GM12878 (cell line): ENCODE measurements at regions not wholly inside any gene's neighbourhood (a gene's known extent, or its start where the extent isn't known, plus 50 kb on each side); places are given as distances from the start of the nearest gene placed in this dataset.
A peak's percentile ranks its signal among the peaks of the same experiment; 100 is the strongest.
"Not testable (repeated sequence)": the region's sequence is repeated elsewhere in the genome, so short reads cannot be mapped to it uniquely, and the experiment has no call there.

ENCODE experiments used
- ATAC-seq: fragments of 200-7000 bp; cut with Tn5 transposase; 3 replicates; pipeline ENCODE4 v1.9.1; 2020; ENCODE audit warnings: mild to moderate bottlenecking, moderate library complexity
- BruUV-seq: library from RNA; stranded (reverse); fragments of 400-500 nt; replicated peaks from 2 replicates; lab custom pipeline; 2021; lab: Mats Ljungman, UMichigan
- CTCF ChIA-PET: fragments of 300-600 bp; sonication (Branson Sonifier 250); formaldehyde crosslinking; extraction: SDS; loops from one replicate; lab custom pipeline; 2021; ENCODE audit warnings: inconsistent platforms; lab: Yijun Ruan, JAX
- POLR2A ChIA-PET: fragments of 350-600 bp; formaldehyde crosslinking; extraction: SDS; loops from one replicate; lab custom pipeline; 2021; ENCODE audit warnings: inconsistent platforms; lab: Charles Lee
- RAD21 ChIA-PET: fragments of 300-600 bp; sonication (Branson Sonifier 250); formaldehyde crosslinking; loops from one replicate; lab custom pipeline; 2023; ENCODE audit warnings: antibody characterized with exemption; ENCODE audit not compliant: unreplicated experiment; lab: Charles Lee
- SMC1A ChIA-PET: fragments of 300-600 bp; sonication (Branson Sonifier 250); formaldehyde crosslinking; loops from one replicate; lab custom pipeline; 2023; ENCODE audit not compliant: unreplicated experiment, uncharacterized antibody; lab: Charles Lee
- DNase-seq: peaks from one replicate; pipeline ENCODE4 v3.0.0-alpha.2; 2011; ENCODE audit warnings: low read depth, low spot score
- FAIRE-seq: peaks from 3 replicates; lab custom pipeline; 2011; peaks lifted over from hg19 to GRCh38; lab: Jason Lieb, UNC
- H2AFZ ChIP-seq: 2 replicates; pipeline ENCODE4 v1.6.0; 2011; ENCODE audit warnings: low read depth, low read length, control low read depth; ENCODE audit not compliant: control insufficient read depth
- H3K27ac ChIP-seq: 2 replicates; pipeline ENCODE4 v1.5.1; 2011; ENCODE audit warnings: control low read depth; ENCODE audit not compliant: control insufficient read depth, insufficient read depth
- H3K27me3 ChIP-seq, 2 experiments: replicated peaks in 1 of 2; 2 replicates each; pipeline versions ENCODE4 v1.6.0 to v1.6.1; 2011; ENCODE audit warnings: low read length in 1 of 2; ENCODE audit not compliant: control insufficient read depth in 2 of 2, insufficient read depth in 2 of 2
- H3K36me3 ChIP-seq, 2 experiments: 2 replicates each; pipeline ENCODE4 v1.5.1; 2011; ENCODE audit warnings: low read length in 1 of 2; ENCODE audit not compliant: control insufficient read depth in 2 of 2, insufficient read depth in 2 of 2
- H3K4me1 ChIP-seq: 2 replicates; pipeline ENCODE4 v1.6.1; 2011; ENCODE audit warnings: mild to moderate bottlenecking, low read length, moderate library complexity, mixed read lengths; ENCODE audit not compliant: control insufficient read depth, insufficient read depth
- H3K4me2 ChIP-seq: 2 replicates; pipeline ENCODE4 v1.6.0; 2011; ENCODE audit warnings: control low read depth; ENCODE audit not compliant: control insufficient read depth, insufficient read depth
- H3K4me3 ChIP-seq: fragments of 200-600 bp; sonication (generic); 2 replicates; pipeline ENCODE4 v1.5.1; 2016
- H3K79me2 ChIP-seq: 2 replicates; pipeline ENCODE4 v1.6.0; 2011; ENCODE audit warnings: low read length; ENCODE audit not compliant: control insufficient read depth, insufficient read depth
- H3K9ac ChIP-seq: 2 replicates; pipeline ENCODE4 v1.8.0; 2011; ENCODE audit warnings: low read length, control low read depth, mixed read lengths; ENCODE audit not compliant: control insufficient read depth, insufficient read depth
- H3K9me3 ChIP-seq: replicated peaks from 3 replicates; pipeline ENCODE4 v1.5.1; 2011; ENCODE audit warnings: mild to moderate bottlenecking, low read length; ENCODE audit not compliant: control insufficient read depth, insufficient read depth
- H4K20me1 ChIP-seq: 2 replicates; pipeline ENCODE4 v1.6.0; 2011; ENCODE audit not compliant: control insufficient read depth, insufficient read depth
- SMARCA5 ChIP-seq: fragments of 450-650 bp; IDR thresholded peaks from 2 replicates; pipeline ENCODE4 v1.6.1; 2017; ENCODE audit warnings: mild to moderate bottlenecking
- WGBS: methylation state at CpG from one replicate; pipeline ENCODE4 v1.1.6; 2016; ENCODE audit warnings: low lambda C conversion rate; ENCODE audit not compliant: insufficient replicate concordance, insufficient coverage; ENCODE audit errors: missing lambda C conversion rate; 5-methylcytosine and 5-hydroxymethylcytosine counted together
- in situ Hi-C: fragments of 300-500 bp; cut with MboI; formaldehyde crosslinking; loops from 9 replicates; pipeline ENCODE4 v1.14.3; 2018; ENCODE audit warnings: mixed read lengths
- intact Hi-C: fragments of 100-400 bp; cut with micrococcal nuclease; formaldehyde crosslinking; loops from one replicate; pipeline ENCODE4 v1.14.2; 2022; ENCODE audit not compliant: unreplicated experiment

DNA sequence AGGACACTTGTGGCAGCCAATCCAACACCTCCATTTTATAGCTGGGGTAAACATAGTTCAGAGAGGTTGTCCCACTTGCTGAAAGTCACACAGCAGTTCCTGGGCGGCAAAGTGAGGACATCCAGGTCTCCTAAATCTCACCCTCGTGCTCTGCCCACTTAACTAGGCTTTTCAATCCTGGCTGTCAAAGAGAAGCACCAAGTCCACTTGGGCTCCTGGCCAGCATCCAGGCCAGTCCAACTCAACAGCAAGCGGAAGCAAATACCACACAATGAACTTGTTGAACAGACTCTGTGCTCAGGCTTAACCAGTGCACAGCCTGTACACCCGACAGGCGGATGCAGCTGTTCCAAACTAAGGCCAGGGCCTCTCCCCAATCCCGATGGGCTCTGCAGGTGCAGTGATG lies 60.4 kb upstream of the SPN start:
- CTCF ChIA-PET, H3K27ac ChIP-seq, H2AFZ ChIP-seq, H3K4me3 ChIP-seq, DNase-seq, intact Hi-C loops, H3K9ac ChIP-seq, H3K36me3 ChIP-seq, POLR2A ChIA-PET, H3K27me3 ChIP-seq, H3K9me3 ChIP-seq, H4K20me1 ChIP-seq, FAIRE-seq, H3K4me2 ChIP-seq, SMC1A ChIA-PET, BruUV-seq, ATAC-seq, RAD21 ChIA-PET: not testable (repeated sequence)
- 92% methylated on average over 6 of the region's 6 CpGs for WGBS
- peaks cover 20% of the 10 kb centered on the region for H3K4me1 ChIP-seq
- 0 out of 2 replicates have a peak, but pooled peaks have one; percentile 26 for TF ChIP-seq SMARCA5
- in situ Hi-C loops, result loop anchor here (5.0 kb wide), 1 partner anchor 215 kb away; the partner anchor contains the start of gene PAGR1
- peaks cover 57% of the 10 kb centered on the region for H3K79me2 ChIP-seq

DNA sequence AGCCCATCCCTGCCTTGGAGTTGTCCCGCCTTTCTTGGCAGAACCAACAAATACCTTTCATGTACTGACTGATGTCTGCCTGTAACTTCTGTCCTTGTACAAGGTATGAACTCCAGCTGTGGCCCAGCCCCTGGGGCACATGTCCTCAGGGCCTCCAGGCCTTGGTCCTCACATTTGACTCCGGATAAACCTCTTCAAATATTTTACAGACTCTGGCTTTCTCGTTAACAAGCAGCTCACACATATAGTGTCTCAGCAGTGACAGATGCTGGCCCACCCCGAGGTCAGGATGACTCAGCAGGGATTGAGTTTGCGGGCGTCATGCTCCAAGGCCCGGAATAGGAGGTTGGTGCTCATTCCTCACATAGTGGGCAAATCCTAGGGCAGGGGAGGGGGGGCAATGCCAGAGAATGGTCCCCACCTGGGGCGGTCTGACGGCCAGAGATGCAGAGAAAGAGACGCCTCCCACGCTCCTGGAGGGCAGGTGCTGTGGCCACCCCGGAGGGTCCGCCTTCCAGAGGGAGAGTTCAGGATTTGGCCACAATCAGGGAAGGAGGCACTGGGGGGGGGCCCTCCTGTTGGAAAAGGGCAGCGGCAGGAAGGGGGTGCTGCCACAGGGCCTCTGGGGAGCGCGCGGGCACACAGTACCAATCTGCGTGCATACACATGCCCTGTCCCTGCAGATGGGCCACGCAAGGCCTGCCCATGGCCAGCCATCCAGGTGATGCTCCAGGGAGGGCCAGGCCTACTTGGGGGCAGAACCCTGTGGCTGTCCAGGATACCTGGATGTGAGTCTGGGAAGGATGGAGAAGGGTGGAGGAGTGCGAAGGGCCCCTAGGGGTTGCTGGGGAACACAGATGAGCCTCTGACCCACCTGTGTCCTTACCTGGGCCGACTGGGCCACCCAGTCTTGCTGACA lies 58.2 kb upstream of the SPN start:
- H3K4me1 ChIP-seq, result peaks cover 20% of the 10 kb centered on the region
- in situ Hi-C loops, result loop anchor here (5.0 kb wide), 1 partner anchor 212 kb away; the partner anchor contains the start of gene PAGR1
- H3K36me3 ChIP-seq, DNase-seq, H2AFZ ChIP-seq, H3K27me3 ChIP-seq, ATAC-seq, H3K9me3 ChIP-seq, intact Hi-C loops, POLR2A ChIA-PET, H3K27ac ChIP-seq, CTCF ChIA-PET, FAIRE-seq, H4K20me1 ChIP-seq, H3K4me3 ChIP-seq, H3K9ac ChIP-seq, BruUV-seq, RAD21 ChIA-PET, H3K4me2 ChIP-seq: not testable (repeated sequence)
- SMC1A ChIA-PET, result interaction anchor here (1.5 kb wide), 1 partner anchor 95 kb away, joined by 3 read pairs; no protein-coding TSS in a partner anchor
- H3K79me2 ChIP-seq, result peaks cover 65% of the 10 kb centered on the region
- 76% methylated on average over 17 of the region's 21 CpGs for WGBS

DNA sequence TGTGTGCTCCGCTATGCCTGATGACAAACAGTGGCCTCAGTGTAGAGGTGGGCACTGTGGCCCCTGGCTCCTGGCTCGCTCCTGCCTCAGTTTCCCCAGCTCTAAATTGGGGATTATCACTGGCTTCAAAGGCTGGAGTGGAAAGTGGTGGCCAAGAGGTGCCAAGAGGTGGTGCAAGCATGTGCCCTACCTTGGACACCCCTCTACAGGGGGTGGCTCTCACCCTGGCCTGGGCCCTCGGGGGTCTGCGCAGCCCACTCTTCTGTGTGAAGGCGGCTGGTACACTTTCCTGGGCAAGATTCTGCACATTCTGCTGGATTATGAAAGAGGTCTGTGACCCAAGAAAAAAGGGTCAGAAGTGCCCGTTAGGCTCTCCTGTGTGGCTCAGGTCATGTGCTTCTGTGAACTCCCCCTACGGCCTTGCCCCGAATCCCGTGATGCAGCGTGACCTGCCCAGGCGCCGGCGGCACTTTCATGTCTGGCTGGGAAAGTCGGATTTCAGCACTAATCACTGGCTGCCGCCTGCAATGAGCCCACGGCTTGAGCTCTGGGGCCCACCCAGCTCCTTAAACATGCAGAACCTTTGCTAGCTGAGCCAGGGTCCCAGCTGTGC lies 57.3 kb upstream of the SPN start:
- H3K9me3 ChIP-seq, H2AFZ ChIP-seq, in situ Hi-C loops, RAD21 ChIA-PET, POLR2A ChIA-PET, H4K20me1 ChIP-seq, H3K4me2 ChIP-seq, H3K36me3 ChIP-seq, BruUV-seq, H3K4me3 ChIP-seq, FAIRE-seq, CTCF ChIA-PET, DNase-seq, intact Hi-C loops, H3K27ac ChIP-seq, SMC1A ChIA-PET, H3K9ac ChIP-seq, ATAC-seq, H3K27me3 ChIP-seq: not testable (repeated sequence)
- WGBS, result 97% methylated on average over 15 of the region's 16 CpGs
- H3K4me1 ChIP-seq, result peaks cover 16% of the 10 kb centered on the region
- H3K79me2 ChIP-seq, result peaks cover 58% of the 10 kb centered on the region
